ENCODE measurements at regions not wholly inside any gene's neighbourhood (a gene's known extent, or its start where the extent isn't known, plus 50 kb on each side); places are given as distances from the start of the nearest gene placed in this dataset.

GRCh38 chr11:29321293-29322132, 695.3 kb downstream of the KCNA4 start:
- TF ChIP-seq SUZ12 (IDR thresholded peaks at IDR 0.05) (no peak), CTBP1 (IDR thresholded peaks at IDR 0.05; ENCODE audit: borderline replicate concordance) (no peak), NFRKB (IDR thresholded peaks at IDR 0.05) (no peak), BHLHE40 (IDR thresholded peaks at IDR 0.05; ENCODE audit: borderline replicate concordance) (no peak), SP1 (IDR thresholded peaks at IDR 0.05) (no peak), FOXA1 (IDR thresholded peaks at IDR 0.05) (no peak), ELF4 (IDR thresholded peaks at IDR 0.05) (no peak), FOXK2 (IDR thresholded peaks at IDR 0.05) (no peak), TARDBP (IDR thresholded peaks at IDR 0.05) (no peak), L3MBTL2 (conservative IDR thresholded peaks at IDR 0.05) (no peak), FOXM1 (IDR thresholded peaks at IDR 0.05; ENCODE audit: borderline replicate concordance) (no peak), ARNT (IDR thresholded peaks at IDR 0.05) (no peak), LEF1 (IDR thresholded peaks at IDR 0.05; ENCODE audit: borderline replicate concordance) (no peak), HDGF (IDR thresholded peaks at IDR 0.05; ENCODE audit: borderline replicate concordance) (no peak)
